Uterus (tissue), 2 donors: ENCODE measurements at regions not wholly inside any gene's neighbourhood (a gene's known extent, or its start where the extent isn't known, plus 50 kb on each side); places are given as distances from the start of the nearest gene placed in this dataset.

Experiments
- POLR2A ChIP-seq, 2 donors: fragments of 450-650 bp; IDR thresholded peaks; one replicate each; pipeline ENCODE4 v1.6.1; 2016; ENCODE audit warnings: antibody characterized with exemption in 2 of 2, mild to moderate bottlenecking in 1 of 2, moderate library complexity in 1 of 2
- TF ChIP-seq, protein P1 (sequence below), 4 experiments: fragments of 200-600 bp in 2 of 4; fragments of 450-650 bp in 2 of 4; sonication (generic) in 2 of 4; IDR thresholded peaks; one replicate each; pipeline ENCODE4 v1.5.1; 2016 to 2019; ENCODE audit warnings: antibody characterized with exemption in 4 of 4, mild to moderate bottlenecking in 2 of 4, moderate library complexity in 1 of 4

GRCh38 chr6:14790976-14791375, 454.9 kb upstream of the JARID2 start:
- TF ChIP-seq, protein P1, sequence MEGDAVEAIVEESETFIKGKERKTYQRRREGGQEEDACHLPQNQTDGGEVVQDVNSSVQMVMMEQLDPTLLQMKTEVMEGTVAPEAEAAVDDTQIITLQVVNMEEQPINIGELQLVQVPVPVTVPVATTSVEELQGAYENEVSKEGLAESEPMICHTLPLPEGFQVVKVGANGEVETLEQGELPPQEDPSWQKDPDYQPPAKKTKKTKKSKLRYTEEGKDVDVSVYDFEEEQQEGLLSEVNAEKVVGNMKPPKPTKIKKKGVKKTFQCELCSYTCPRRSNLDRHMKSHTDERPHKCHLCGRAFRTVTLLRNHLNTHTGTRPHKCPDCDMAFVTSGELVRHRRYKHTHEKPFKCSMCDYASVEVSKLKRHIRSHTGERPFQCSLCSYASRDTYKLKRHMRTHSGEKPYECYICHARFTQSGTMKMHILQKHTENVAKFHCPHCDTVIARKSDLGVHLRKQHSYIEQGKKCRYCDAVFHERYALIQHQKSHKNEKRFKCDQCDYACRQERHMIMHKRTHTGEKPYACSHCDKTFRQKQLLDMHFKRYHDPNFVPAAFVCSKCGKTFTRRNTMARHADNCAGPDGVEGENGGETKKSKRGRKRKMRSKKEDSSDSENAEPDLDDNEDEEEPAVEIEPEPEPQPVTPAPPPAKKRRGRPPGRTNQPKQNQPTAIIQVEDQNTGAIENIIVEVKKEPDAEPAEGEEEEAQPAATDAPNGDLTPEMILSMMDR (IDR thresholded peaks at IDR 0.05), result no peak
- no peak for TF ChIP-seq POLR2A (IDR thresholded peaks at IDR 0.05)
